Right lobe of liver (tissue), 6 donors: ENCODE measurements at regions not wholly inside any gene's neighbourhood (a gene's known extent, or its start where the extent isn't known, plus 50 kb on each side); places are given as distances from the start of the nearest gene placed in this dataset.

Experiments
- ATAC-seq, 4 donors: fragments of 200-7000 bp; cut with Tn5 transposase; one replicate each; pipeline ENCODE4 v1.9.1; 2020; ENCODE audit warnings: mild to moderate bottlenecking in 4 of 4, moderate library complexity in 4 of 4
- DNase-seq, 3 donors: peaks; one replicate each; pipeline ENCODE4 v3.0.0-alpha.2; 2020
- H3K27ac ChIP-seq, 3 donors: fragments of 200-600 bp; one replicate each; pipeline ENCODE4 v1.8.0; 2022
- H3K27me3 ChIP-seq, 2 donors: fragments of 200-600 bp; one replicate each; pipeline ENCODE4 v1.8.0; 2022
- H3K36me3 ChIP-seq, 4 donors: fragments of 200-600 bp; sonication (generic) in 1 of 4; one replicate each; pipeline versions ENCODE4 v1.5.1 to v1.8.0; 2017 to 2022; ENCODE audit warnings: control low read depth in 1 of 4
- H3K4me1 ChIP-seq, 4 donors: fragments of 200-600 bp; sonication (generic) in 1 of 4; one replicate each; pipeline versions ENCODE4 v1.5.1 to v1.8.0; 2017 to 2022; ENCODE audit warnings: control low read depth in 1 of 4
- H3K4me3 ChIP-seq, 3 donors: fragments of 200-600 bp; one replicate each; pipeline ENCODE4 v1.8.0; 2022
- H3K9me3 ChIP-seq, 4 donors: fragments of 200-600 bp; sonication (generic) in 1 of 4; one replicate each; pipeline versions ENCODE4 v1.5.1 to v1.8.0; 2017 to 2022; ENCODE audit warnings: control low read depth in 1 of 4
- CTCF ChIP-seq, 4 donors: fragments of 200-600 bp in 3 of 4; fragments of 450-650 bp in 1 of 4; IDR thresholded peaks; one replicate each; pipeline versions ENCODE4 v1.5.1 to v1.8.0; 2016 to 2022; ENCODE audit warnings: antibody characterized with exemption in 4 of 4, mild to moderate bottlenecking in 2 of 4
- POLR2A ChIP-seq: fragments of 450-650 bp; IDR thresholded peaks from one replicate; pipeline ENCODE4 v1.6.1; 2017; ENCODE audit warnings: antibody characterized with exemption, mild to moderate bottlenecking
- WGBS: methylation state at CpG from one replicate; pipeline ENCODE4 v1.1.6; 2018; ENCODE audit warnings: low coverage, low lambda C conversion rate; ENCODE audit not compliant: insufficient coverage; ENCODE audit errors: missing lambda C conversion rate; 5-methylcytosine and 5-hydroxymethylcytosine counted together
- intact Hi-C, 2 donors: fragments of 100-400 bp; cut with DNase I; formaldehyde crosslinking; loops; one replicate each; pipeline versions ENCODE4 v1.11.2 to v1.14.1; 2022
- donor health status: DM: no; HTN: yes; CAD: no.
- donor health status: DM: no; HTN: no; CAD: no.
- donor health status: DM: no; HTN: no; CAD: no.
- donor health status: DM: no; HTN: yes; CAD: no.
- donor health status: DM: no; HTN: yes; CAD: no.

DNA sequence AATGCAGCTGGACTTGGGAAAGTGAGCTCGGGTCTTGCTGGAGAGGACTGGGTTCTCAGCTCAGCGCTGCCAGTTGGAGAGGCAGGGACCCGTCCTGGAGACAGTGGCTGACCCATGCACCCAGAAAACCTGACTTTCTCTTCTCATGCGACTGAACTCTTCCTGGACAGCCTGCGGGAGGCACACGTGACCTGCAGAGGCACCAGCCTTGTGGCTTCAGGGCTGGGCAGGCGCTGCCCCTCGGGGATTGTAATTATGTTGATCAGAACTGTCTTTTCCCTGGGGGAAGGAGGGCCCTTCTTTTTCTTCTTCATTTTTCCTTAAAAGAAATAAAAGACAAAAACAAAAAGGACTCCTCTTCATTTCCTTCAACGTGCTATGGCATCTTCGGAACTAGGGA lies 198.1 kb downstream of the VAPA start:
- no peak overlapping the region for H3K27ac ChIP-seq
- H3K27me3 ChIP-seq: no peaks in the 10 kb centered on the region
- no peaks in the 10 kb centered on the region for H3K4me1 ChIP-seq
- no peaks in the 10 kb centered on the region for H3K36me3 ChIP-seq
- ATAC-seq (no peak), DNase-seq (no peak)
- H3K4me3 ChIP-seq: no peak overlapping the region
- intact Hi-C loops: no loop called here
- whole genome bisulfite sequencing: 65% methylated on average over 10 of the region's 10 CpGs
- TF ChIP-seq CTCF (IDR thresholded peaks at IDR 0.05) (no peak), POLR2A (no peak)
- no peaks in the 10 kb centered on the region for H3K9me3 ChIP-seq

DNA sequence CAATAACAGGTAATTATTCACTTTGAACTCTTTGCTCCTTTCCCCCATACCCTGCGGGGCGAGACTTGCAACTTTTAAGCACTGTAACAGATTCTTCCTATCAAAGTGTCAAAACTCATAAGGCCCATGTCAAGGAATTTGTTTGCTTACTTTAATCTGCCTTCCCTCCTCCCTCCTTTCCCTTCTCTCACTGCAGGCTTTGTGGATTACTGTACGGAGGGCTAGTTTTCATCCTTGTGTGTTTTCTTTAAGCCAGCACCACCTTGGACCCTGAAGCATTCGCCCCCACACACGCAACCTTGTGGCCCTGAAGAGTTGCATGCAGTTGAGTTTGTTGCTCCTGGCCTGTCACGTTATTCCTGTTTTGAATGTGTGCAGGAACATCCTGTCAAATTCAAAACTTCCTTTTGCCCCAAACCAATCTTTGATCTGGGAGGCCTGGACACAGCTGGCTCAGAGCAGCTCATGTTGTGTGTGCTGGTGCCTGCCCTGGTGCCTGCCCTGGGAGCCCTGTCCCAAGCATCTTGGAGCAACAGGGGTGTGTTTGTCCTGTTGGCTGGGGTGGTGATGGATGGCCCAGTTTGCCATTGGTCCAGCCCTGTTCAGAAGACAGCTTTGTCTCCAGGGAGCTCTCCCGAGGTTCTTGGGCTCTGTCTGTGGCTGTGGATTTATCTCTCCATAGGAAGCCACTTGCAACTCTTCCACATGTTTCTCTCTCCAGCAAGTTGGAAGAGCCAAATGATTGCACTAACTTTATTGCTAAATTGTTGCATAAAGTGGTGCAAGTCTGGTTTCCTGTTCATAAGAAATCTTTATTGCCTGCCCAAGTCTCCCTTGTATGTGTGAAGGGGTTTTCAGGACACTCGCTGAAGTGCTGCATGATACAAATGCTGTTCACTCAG lies 199.6 kb downstream of the VAPA start:
- WGBS: 45% methylated on average over 8 of the region's 8 CpGs
- Histone ChIP-seq H3K9me3 (no peaks in the 10 kb centered on the region), H3K27ac (no peak overlapping the region), H3K4me1 (no peaks in the 10 kb centered on the region), H3K4me3 (no peak overlapping the region), H3K36me3 (no peaks in the 10 kb centered on the region), H3K27me3 (no peaks in the 10 kb centered on the region)
- intact Hi-C loops: no loop called here
- TF ChIP-seq POLR2A (no peak), CTCF (IDR thresholded peaks at IDR 0.05) (no peak)
- no peak for DNase-seq
- ATAC-seq: no peak

GRCh38 chr18:10114717-10115463 lies 201.1 kb downstream of the VAPA start:
- DNase-seq (no peak), ATAC-seq (no peak)
- H3K27ac ChIP-seq: no peak overlapping the region
- no peaks in the 10 kb centered on the region for H3K36me3 ChIP-seq
- intact Hi-C loops: no loop called here
- 54% methylated on average over 5 of the region's 6 CpGs for WGBS
- H3K4me1 ChIP-seq: no peaks in the 10 kb centered on the region
- H3K9me3 ChIP-seq: peaks cover 0 to 4% (median 0%) of the 10 kb centered on the region in 4 donors
- no peaks in the 10 kb centered on the region for H3K27me3 ChIP-seq
- TF ChIP-seq POLR2A (no peak), CTCF (IDR thresholded peaks at IDR 0.05) (no peak)
- H3K4me3 ChIP-seq: no peak overlapping the region

DNA sequence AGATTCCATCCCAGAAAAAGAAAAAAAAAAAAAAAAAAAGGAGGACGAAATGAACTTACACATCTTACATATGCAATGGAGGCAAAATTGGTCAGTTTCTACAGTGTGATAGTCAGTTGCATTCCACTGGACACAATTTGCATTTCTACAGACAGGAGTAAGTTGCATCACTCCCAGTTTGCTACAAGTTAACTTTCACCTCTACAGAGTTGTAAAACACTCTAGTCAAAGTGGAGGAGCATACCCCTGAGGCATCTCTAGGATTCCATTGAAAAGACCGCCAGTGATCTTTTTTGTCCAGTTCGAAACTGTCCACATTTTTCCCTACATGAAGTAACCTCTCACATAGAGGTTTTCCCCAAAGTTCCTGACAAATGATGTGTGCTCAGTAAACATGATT lies 202.8 kb downstream of the VAPA start:
- TF ChIP-seq CTCF (IDR thresholded peaks at IDR 0.05): no peak
- no peak for TF ChIP-seq POLR2A
- H3K4me1 ChIP-seq: no peaks in the 10 kb centered on the region
- H3K27me3 ChIP-seq: no peaks in the 10 kb centered on the region
- peaks cover 0 to 4% (median 0%) of the 10 kb centered on the region in 4 donors for H3K9me3 ChIP-seq
- 73% methylated on average over 3 of the region's 3 CpGs for WGBS
- no peak overlapping the region for H3K27ac ChIP-seq
- H3K36me3 ChIP-seq: no peaks in the 10 kb centered on the region
- H3K4me3 ChIP-seq: no peak overlapping the region
- no peak for DNase-seq
- ATAC-seq: no peak
- intact Hi-C loops: no loop called here
